GM21619 (cell line): ENCODE measurements at regions not wholly inside any gene's neighbourhood (a gene's known extent, or its start where the extent isn't known, plus 50 kb on each side); places are given as distances from the start of the nearest gene placed in this dataset.
"Not testable (repeated sequence)": the region's sequence is repeated elsewhere in the genome, so short reads cannot be mapped to it uniquely, and the experiment has no call there.

ENCODE experiments used
- ATAC-seq: cut with Tn5 transposase; IDR thresholded peaks from one replicate; pipeline ENCODE4 v1.9.1; 2021; ENCODE audit not compliant: unreplicated experiment

DNA sequence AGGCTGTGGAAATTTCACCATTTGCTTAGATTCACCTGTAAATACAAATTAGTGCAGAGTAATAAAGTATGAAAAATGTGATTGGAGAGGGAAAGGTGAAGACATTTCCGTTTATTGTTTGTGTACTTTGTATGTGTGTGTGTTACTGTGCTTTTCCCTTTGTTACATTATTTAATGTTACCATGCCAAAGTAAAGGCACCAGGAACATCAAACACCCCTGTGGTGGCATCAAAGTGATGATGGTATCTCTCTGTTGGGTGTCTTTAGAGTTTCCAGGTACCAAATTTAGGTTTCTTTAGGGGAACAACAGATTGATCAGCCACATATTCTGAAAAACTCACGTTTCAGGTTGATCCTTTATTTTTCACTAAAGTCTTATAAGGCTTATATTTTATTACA lies 189.0 kb upstream of the FBXO33 start:
- no peak for ATAC-seq

DNA sequence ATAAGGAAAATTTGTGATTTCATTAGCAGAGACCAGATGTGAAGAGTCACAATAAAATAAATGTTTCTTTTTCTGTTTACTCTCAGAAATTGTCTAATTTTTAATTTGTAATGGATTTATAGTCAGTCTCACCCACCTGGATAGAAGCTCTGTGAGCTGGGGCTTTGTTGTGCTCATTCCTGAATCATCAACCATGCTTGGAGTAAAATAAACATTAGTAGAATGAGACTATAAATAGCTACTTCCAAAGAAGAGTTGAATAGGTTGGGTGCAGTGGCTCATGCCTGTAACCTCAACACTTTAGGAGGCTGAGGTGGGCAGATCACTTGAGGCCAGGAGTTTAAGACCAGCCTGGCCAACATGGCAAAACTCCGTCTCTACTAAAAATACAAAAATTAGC lies 185.3 kb upstream of the FBXO33 start:
- no peak for ATAC-seq

- no peak for ATAC-seq
These were observed 183.1 kb upstream of the FBXO33 start for GRCh38 chr14:39615352-39615751.

- no peak for ATAC-seq
These were observed 182.2 kb upstream of the FBXO33 start for GRCh38 chr14:39614297-39614923.

DNA sequence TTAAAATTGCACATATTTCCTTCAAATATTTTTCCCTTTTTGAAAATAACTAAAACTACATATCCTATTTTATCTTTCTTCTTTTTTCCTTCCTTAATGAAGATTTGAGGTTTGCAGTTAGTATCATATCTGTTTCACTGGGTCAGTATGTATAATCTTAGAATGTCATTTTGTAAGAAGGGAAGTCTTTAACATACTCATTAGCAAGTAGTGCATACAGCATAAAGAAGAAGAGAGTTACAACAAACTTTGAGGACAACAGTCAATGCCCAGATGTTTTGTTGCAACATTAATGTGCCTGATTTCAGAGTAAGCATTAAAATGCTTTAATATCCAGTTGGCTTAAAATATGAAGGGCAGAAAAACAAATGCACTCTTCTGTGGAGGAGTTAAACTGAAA lies 176.9 kb upstream of the FBXO33 start:
- ATAC-seq: no peak

- no peak for ATAC-seq
These were observed 175.7 kb upstream of the FBXO33 start for GRCh38 chr14:39607978-39608377.

DNA sequence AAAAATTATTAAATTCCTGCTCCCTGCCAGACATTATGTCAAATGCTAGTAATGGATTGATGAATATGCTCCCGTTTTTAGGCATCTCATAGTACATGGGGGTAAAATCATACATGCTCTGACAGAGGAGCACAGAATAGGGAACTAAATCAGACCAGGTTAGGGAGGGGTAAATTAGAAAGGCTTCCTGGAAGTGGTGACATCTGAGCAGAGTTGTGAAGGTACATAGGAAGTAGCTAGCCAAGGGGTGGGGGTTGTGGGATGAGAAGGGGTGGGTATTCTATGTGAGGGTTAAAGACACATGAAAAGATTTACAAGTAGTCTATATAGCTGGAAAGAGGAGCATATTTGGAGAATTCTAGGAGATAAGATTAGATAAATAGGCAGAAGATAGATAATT lies 171.7 kb upstream of the FBXO33 start:
- no peak for ATAC-seq

DNA sequence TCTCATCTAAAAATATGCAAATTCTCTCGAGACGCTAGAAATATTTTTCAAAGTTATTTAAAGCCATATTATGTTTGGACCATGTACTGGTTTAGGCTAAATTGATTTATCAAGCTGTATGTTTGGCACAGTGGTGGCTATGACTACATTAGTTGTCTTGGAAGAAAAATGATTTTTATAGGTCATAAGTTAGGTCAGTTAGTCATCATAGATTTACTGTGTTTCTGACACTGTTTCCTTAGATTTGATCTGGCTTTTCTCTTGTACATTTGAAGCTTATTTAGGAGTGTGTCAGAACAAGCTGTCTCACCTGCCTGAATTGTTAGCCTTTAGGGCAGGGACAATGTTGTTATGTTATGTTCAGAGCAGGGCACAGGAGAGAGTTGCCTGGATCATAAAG lies 161.1 kb upstream of the FBXO33 start:
- ATAC-seq: no peak

GRCh38 chr14:39592116-39592789 lies 160.0 kb upstream of the FBXO33 start:
- no peak for ATAC-seq

- ATAC-seq: not testable (repeated sequence)
These were observed 157.6 kb upstream of the FBXO33 start for GRCh38 chr14:39589882-39590281.

- peak; percentile 76 for ATAC-seq
These were observed 149.9 kb upstream of the FBXO33 start for GRCh38 chr14:39582028-39582654.

- no peak for ATAC-seq
These were observed 149.2 kb upstream of the FBXO33 start for GRCh38 chr14:39581474-39581873.

DNA sequence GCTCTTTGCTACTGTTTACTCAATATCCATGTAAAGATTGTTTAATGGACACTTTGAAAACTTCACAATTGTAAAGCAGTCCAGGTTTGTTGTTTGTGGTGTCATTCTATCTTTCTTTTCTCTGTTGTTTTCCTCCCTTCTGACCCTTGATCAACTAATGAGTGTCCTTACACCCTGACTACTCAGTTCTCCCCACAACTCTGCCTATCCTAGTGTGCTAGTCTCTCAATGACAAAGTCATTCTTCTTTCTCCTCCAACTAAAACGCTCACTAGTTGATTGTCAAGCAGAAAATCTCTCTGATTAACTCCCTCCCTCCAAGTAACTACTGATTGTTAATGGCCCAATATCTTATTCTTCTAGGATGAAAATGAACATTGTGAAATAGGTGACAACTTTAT lies 148.5 kb upstream of the FBXO33 start:
- ATAC-seq: no peak

- no peak for ATAC-seq
These were observed 144.5 kb upstream of the FBXO33 start for GRCh38 chr14:39576736-39577135.

DNA sequence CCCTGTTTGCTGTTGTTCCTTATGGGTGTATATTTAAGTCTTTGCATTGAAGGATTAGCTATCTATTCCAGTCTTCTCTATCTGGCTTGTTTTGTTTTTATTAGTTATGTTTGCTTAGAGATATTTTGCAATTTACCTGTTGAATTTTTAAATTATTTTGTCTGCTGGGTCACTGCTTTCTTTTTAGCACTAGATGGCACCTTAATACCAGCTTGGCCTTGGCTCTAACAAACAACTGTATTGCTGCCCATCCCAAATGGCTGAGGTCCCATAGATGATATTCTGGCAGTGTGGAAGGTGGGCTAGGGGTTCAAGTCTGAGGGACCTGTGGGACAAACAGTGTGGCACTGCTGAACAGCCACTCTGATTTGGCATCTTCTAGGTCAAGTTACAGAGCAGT lies 144.0 kb upstream of the FBXO33 start:
- no peak for ATAC-seq

DNA sequence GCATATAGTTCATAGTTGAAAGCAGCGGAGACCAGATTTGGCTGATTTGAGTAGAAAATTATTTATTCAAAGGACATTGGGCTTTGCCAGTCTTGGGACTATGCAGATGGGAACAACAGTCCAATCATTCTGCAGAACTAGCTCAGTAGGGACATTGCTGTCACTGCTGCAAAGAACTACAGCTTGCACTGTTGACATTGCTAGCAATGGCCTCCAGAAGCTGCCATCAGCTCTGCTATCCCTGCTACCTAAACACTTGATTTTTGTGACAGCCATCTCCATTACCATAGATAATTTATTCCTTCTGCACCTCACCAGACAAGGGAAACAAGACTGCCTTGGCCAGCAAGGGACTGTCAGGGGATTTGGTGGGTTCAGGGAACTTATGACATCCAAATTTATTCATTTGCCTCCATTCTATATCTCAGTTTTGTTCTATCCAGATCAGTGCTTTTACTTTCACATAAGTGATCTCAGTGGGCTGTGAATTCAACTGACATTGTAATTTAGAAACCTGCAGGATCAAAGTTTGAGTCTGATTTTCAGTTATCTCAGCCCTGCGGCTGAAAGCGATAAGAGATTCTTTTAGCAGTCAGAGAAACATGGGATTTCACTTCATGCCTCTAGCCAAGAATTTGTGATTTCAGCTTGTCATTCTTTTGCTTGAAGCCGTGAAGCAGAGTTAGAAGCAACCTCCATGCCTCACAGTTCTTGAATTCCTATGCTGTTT lies 136.7 kb upstream of the FBXO33 start:
- no peak for ATAC-seq

DNA sequence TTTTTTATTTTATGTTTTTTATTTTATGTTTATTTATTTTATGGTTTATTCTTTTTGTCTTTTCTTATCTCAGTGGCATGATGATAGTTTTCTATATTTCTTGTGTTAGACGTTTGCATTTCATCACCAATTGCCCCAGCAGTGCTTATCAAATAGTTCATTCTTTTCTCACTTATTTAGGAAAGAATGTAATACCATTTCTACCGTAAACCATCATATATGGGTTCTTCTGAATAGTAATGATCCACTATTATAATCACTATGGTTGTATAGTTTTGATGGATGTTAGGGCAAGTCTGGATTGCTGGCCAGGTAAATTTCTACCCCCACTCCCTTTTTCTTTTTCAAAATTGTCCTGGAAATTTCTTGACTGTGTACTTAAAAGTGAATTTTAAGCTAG lies 134.6 kb upstream of the FBXO33 start:
- no peak for ATAC-seq

- ATAC-seq: no peak
These were observed 131.1 kb upstream of the FBXO33 start for GRCh38 chr14:39563361-39563760.

GRCh38 chr14:39562175-39562574 lies 129.9 kb upstream of the FBXO33 start:
- no peak for ATAC-seq

- no peak for ATAC-seq
These were observed 126.3 kb upstream of the FBXO33 start for GRCh38 chr14:39558525-39558924.

DNA sequence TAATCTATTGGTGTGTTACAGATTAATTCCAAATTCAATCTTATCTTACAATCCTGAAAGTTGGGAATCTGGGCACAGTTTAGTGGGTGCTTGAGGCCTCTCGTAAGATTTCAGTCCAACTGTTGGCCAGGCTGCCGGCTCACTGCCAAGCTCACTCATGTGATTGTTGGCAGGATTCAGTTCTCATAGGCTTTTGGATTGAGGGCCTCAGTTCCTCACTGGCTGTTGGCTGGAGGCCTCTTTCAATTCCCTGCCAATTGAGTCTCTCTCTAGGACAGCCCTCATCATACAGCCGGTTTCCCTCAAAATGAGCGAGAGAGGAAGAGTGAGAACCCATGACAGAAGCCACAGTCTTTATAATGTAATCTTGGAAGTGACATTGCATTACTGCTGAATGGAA lies 123.5 kb upstream of the FBXO33 start:
- ATAC-seq: no peak

DNA sequence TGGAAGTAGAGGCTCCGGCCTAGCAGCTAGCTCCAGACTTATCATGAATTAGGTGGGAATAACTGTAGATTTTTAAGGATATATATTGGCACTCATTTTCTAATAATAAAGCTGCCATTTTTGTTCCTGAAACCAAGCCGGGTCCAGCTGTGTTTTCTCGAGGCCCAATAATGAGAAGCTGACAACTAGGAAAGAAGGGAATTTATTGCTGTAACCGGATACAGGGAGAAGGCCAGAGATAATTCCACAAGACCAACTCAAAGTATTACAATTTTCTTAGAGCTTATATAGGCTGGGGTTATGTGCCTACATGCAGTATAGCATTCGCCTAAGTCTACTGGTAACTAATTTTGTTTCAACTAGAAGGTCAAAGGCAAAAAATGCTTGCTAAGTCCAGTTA lies 122.3 kb upstream of the FBXO33 start:
- no peak for ATAC-seq
